ENCODE measurements at regions not wholly inside any gene's neighbourhood (a gene's known extent, or its start where the extent isn't known, plus 50 kb on each side); places are given as distances from the start of the nearest gene placed in this dataset.

GRCh38 chr13:80945328-80945727 lies 604.4 kb upstream of the SPRY2 start:
- TF ChIP-seq, protein P1, sequence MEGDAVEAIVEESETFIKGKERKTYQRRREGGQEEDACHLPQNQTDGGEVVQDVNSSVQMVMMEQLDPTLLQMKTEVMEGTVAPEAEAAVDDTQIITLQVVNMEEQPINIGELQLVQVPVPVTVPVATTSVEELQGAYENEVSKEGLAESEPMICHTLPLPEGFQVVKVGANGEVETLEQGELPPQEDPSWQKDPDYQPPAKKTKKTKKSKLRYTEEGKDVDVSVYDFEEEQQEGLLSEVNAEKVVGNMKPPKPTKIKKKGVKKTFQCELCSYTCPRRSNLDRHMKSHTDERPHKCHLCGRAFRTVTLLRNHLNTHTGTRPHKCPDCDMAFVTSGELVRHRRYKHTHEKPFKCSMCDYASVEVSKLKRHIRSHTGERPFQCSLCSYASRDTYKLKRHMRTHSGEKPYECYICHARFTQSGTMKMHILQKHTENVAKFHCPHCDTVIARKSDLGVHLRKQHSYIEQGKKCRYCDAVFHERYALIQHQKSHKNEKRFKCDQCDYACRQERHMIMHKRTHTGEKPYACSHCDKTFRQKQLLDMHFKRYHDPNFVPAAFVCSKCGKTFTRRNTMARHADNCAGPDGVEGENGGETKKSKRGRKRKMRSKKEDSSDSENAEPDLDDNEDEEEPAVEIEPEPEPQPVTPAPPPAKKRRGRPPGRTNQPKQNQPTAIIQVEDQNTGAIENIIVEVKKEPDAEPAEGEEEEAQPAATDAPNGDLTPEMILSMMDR (IDR thresholded peaks at IDR 0.05): no peak
- TF ChIP-seq POLR2AphosphoS5 (IDR thresholded peaks at IDR 0.05): no peak
- no peak for TF ChIP-seq POLR2A (IDR thresholded peaks at IDR 0.05)
